ENCODE measurements at regions not wholly inside any gene's neighbourhood (a gene's known extent, or its start where the extent isn't known, plus 50 kb on each side); places are given as distances from the start of the nearest gene placed in this dataset.

GRCh38 chr11:15807827-15808226 lies 548.5 kb downstream of the SOX6 start:
- DNase-seq (ENCODE audit: low read depth in 2 of 2), result no peak

GRCh38 chr11:15810082-15810481 lies 546.3 kb downstream of the SOX6 start:
- DNase-seq (ENCODE audit: low read depth in 2 of 2), result no peak

GRCh38 chr11:15810525-15810924 lies 545.8 kb downstream of the SOX6 start:
- DNase-seq (ENCODE audit: low read depth in 2 of 2), result no peak

GRCh38 chr11:15815246-15816195 lies 540.8 kb downstream of the SOX6 start:
- no peak for DNase-seq (ENCODE audit: low read depth in 2 of 2)

GRCh38 chr11:15816260-15816871 lies 540.0 kb downstream of the SOX6 start:
- no peak for DNase-seq (ENCODE audit: low read depth in 2 of 2)

- DNase-seq (ENCODE audit: low read depth in 2 of 2), result no peak
Measured at GRCh38 chr11:15817001-15817400, 539.3 kb downstream of the SOX6 start.

GRCh38 chr11:15818132-15818842 lies 538.1 kb downstream of the SOX6 start:
- no peak for DNase-seq (ENCODE audit: low read depth in 2 of 2)

GRCh38 chr11:15819679-15820286 lies 536.6 kb downstream of the SOX6 start:
- DNase-seq (ENCODE audit: low read depth in 2 of 2), result no peak

- no peak for DNase-seq (ENCODE audit: low read depth in 2 of 2)
Measured at GRCh38 chr11:15821451-15821850, 534.9 kb downstream of the SOX6 start.

- DNase-seq (ENCODE audit: low read depth in 2 of 2), result no peak
Measured at GRCh38 chr11:15824060-15824459, 532.3 kb downstream of the SOX6 start.

GRCh38 chr11:15825976-15826650 lies 530.2 kb downstream of the SOX6 start:
- no peak for DNase-seq (ENCODE audit: low read depth in 2 of 2)

GRCh38 chr11:15826826-15827225 lies 529.5 kb downstream of the SOX6 start:
- DNase-seq (ENCODE audit: low read depth in 2 of 2), result no peak

- no peak for DNase-seq (ENCODE audit: low read depth in 2 of 2)
Measured at GRCh38 chr11:15828215-15828853, 528.0 kb downstream of the SOX6 start.

GRCh38 chr11:15829312-15829711 lies 527.0 kb downstream of the SOX6 start:
- DNase-seq (ENCODE audit: low read depth in 2 of 2), result no peak

- no peak for DNase-seq (ENCODE audit: low read depth in 2 of 2)
Measured at GRCh38 chr11:15830741-15831428, 525.5 kb downstream of the SOX6 start.

- DNase-seq (ENCODE audit: low read depth in 2 of 2), result no peak
Measured at GRCh38 chr11:15835788-15836411, 520.4 kb downstream of the SOX6 start.

- DNase-seq (ENCODE audit: low read depth in 2 of 2), result no peak
Measured at GRCh38 chr11:15836795-15837194, 519.6 kb downstream of the SOX6 start.

GRCh38 chr11:15837901-15838489 lies 518.4 kb downstream of the SOX6 start:
- DNase-seq (ENCODE audit: low read depth in 2 of 2), result no peak

GRCh38 chr11:15839061-15839460 lies 517.3 kb downstream of the SOX6 start:
- no peak for DNase-seq (ENCODE audit: low read depth in 2 of 2)

- DNase-seq (ENCODE audit: low read depth in 2 of 2), result no peak
Measured at GRCh38 chr11:15840966-15841365, 515.4 kb downstream of the SOX6 start.

All from stimulated activated CD8-positive, alpha-beta memory T cell treated with anti-CD3 and anti-CD28 coated beads, Interleukin-15, amount 100 ng/mL, for 48 hours (primary cell).